MM.1S (cell line): ENCODE measurements at regions not wholly inside any gene's neighbourhood (a gene's known extent, or its start where the extent isn't known, plus 50 kb on each side); places are given as distances from the start of the nearest gene placed in this dataset.

Source experiments
- DNase-seq: peaks from one replicate; pipeline ENCODE4 v3.0.0-alpha.2; 2015
- H2AFZ ChIP-seq: fragments of 300-600 bp; sonication (generic); 2 replicates; pipeline ENCODE4 v1.6.0; 2016; ENCODE audit warnings: antibody characterized with exemption, low read length
- H3F3A ChIP-seq: fragments of 300-600 bp; sonication (generic); 2 replicates; pipeline ENCODE4 v1.6.1; 2016; ENCODE audit warnings: mild to moderate bottlenecking, antibody characterized with exemption, low read length, moderate library complexity, mixed read lengths; ENCODE audit not compliant: insufficient read depth
- H3K27ac ChIP-seq: fragments of 300-600 bp; sonication (generic); 2 replicates; pipeline ENCODE4 v1.5.1; 2016; ENCODE audit warnings: mild to moderate bottlenecking, low read length
- H3K27me3 ChIP-seq: fragments of 300-600 bp; sonication (generic); replicated peaks from 2 replicates; pipeline ENCODE4 v1.6.0; 2016; ENCODE audit warnings: low read length; ENCODE audit not compliant: insufficient read depth
- H3K36me3 ChIP-seq: fragments of 300-600 bp; sonication (generic); replicated peaks from 2 replicates; pipeline ENCODE4 v1.6.1; 2016; ENCODE audit warnings: mild to moderate bottlenecking, low read length, mixed read lengths; ENCODE audit not compliant: insufficient read depth
- H3K4me1 ChIP-seq: fragments of 300-600 bp; sonication (generic); 2 replicates; pipeline ENCODE4 v1.6.1; 2016; ENCODE audit warnings: low read length, mixed read lengths
- H3K4me2 ChIP-seq: fragments of 300-600 bp; sonication (generic); 2 replicates; pipeline ENCODE4 v1.6.0; 2016; ENCODE audit warnings: low read depth, low read length
- H3K4me3 ChIP-seq: fragments of 300-600 bp; sonication (generic); 2 replicates; pipeline ENCODE4 v1.5.1; 2016; ENCODE audit warnings: low read length, mixed read lengths
- H3K79me2 ChIP-seq: fragments of 300-600 bp; sonication (generic); 2 replicates; pipeline ENCODE4 v1.6.1; 2016; ENCODE audit warnings: mixed run types, low read length, mixed read lengths
- H3K9ac ChIP-seq: fragments of 300-600 bp; sonication (generic); 2 replicates; pipeline ENCODE4 v1.6.1; 2016; ENCODE audit warnings: low read length, mixed read lengths
- H3K9me2 ChIP-seq: fragments of 300-600 bp; sonication (generic); replicated peaks from 2 replicates; pipeline ENCODE4 v1.6.1; 2016; ENCODE audit warnings: mild to moderate bottlenecking, low read length, mixed read lengths; ENCODE audit not compliant: insufficient read depth
- H3K9me3 ChIP-seq: fragments of 300-600 bp; sonication (generic); replicated peaks from 2 replicates; pipeline ENCODE4 v1.6.1; 2016; ENCODE audit warnings: mild to moderate bottlenecking, low read length, mixed read lengths; ENCODE audit not compliant: insufficient read depth
- H4K20me1 ChIP-seq: fragments of 300-600 bp; sonication (generic); 2 replicates; pipeline ENCODE4 v1.6.1; 2016; ENCODE audit warnings: mild to moderate bottlenecking, low read length, moderate library complexity, mixed read lengths; ENCODE audit not compliant: insufficient read depth
- CTCF ChIP-seq: fragments of 300-600 bp; sonication (generic); IDR thresholded peaks from 2 replicates; pipeline ENCODE4 v1.5.1; 2016; ENCODE audit warnings: antibody characterized with exemption, low read length, mixed read lengths
- EZH2 ChIP-seq: fragments of 300-600 bp; sonication (generic); optimal IDR thresholded peaks from 2 replicates; pipeline ENCODE3; 2017; ENCODE audit warnings: low read depth, mild to moderate bottlenecking, antibody characterized with exemption, low read length, mixed read lengths
- EZH2phosphoT487 ChIP-seq: fragments of 300-600 bp; sonication (generic); IDR thresholded peaks from 2 replicates; pipeline ENCODE4 v1.6.1; 2018; ENCODE audit warnings: antibody characterized with exemption, low read length

DNA sequence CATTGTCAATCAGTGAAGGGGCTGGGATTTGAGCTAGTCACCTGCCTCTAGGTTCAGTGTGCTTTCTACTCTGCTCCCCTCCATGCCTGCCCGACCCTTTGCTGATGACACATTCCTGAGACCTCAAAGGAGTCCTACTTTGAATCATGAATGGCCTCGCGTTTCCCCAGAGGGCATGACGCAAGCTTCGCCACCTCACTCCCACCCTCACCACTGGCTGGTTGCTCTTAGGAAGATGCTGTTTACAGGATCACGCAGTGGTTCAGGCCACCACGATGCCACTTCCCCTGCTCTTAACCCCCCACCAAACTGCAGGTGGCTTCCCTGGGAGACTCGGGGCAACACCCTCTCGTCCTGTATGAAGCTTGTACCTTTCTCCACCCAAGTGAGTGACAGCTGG is 62.9 kb upstream of the B3GAT1 start:
- no peak overlapping the region for H3K27ac ChIP-seq
- H2AFZ ChIP-seq, result no peak overlapping the region
- H3K4me1 ChIP-seq, result no peaks in the 10 kb centered on the region
- H3K4me2 ChIP-seq, result no peak overlapping the region
- no peak overlapping the region for H3K4me3 ChIP-seq
- H3K27me3 ChIP-seq, result no peaks in the 10 kb centered on the region
- no peak for TF ChIP-seq EZH2phosphoT487
- TF ChIP-seq EZH2, result no peak
- no peak for TF ChIP-seq CTCF
- H3K9ac ChIP-seq, result no peak overlapping the region
- H4K20me1 ChIP-seq, result no peaks in the 10 kb centered on the region
- no peaks in the 10 kb centered on the region for H3K9me3 ChIP-seq
- no peaks in the 10 kb centered on the region for H3K9me2 ChIP-seq
- H3K79me2 ChIP-seq, result no peaks in the 10 kb centered on the region
- H3K36me3 ChIP-seq, result no peaks in the 10 kb centered on the region
- no peaks in the 10 kb centered on the region for H3F3A ChIP-seq
- DNase-seq, result no peak

DNA sequence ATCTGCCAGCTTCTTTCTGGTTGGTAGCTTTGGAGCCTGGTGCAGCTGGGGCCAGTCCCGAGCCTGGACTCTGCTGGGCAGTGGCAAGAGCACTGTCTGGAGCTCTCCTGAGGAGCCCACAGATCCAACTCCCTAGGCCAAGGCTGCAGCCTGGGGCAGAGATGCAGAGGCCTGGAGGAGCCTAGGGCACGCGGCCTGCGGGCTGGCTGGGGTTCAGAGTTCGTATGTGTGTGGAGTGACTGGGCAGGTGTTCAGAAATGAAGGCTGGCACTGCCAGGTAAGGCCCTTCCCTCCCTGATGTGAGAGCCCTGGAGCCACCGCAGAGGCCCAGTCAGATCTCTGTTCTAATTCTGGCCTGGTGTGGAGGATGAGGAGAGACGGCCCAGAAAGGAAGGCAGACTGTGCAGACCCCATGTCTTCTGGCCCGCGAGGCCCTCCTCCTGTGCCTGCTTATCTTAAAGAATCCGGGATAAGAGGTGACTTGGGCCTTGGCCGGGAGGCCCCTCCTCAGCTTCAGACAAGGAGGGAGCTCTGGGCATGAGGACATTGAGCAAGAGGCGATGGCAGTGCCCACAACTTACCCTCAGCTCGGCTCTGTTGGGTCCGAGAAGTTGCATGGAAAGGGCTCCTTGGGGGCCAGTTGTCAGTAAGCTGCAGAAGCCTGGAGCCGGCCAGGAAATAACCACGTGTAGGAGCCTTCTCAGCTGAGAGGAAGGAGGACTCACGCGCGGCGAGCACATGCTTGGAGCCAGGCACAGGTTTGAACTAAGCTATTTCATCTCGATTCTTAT is 62.2 kb upstream of the B3GAT1 start:
- H3K36me3 ChIP-seq, result no peaks in the 10 kb centered on the region
- H3K4me3 ChIP-seq, result no peak overlapping the region
- H3F3A ChIP-seq, result no peaks in the 10 kb centered on the region
- TF ChIP-seq EZH2 (no peak), CTCF (no peak)
- no peaks in the 10 kb centered on the region for H3K79me2 ChIP-seq
- H3K27ac ChIP-seq, result no peak overlapping the region
- H2AFZ ChIP-seq, result no peak overlapping the region
- H3K9me3 ChIP-seq, result no peaks in the 10 kb centered on the region
- H3K27me3 ChIP-seq, result no peaks in the 10 kb centered on the region
- H3K9me2 ChIP-seq, result no peaks in the 10 kb centered on the region
- H3K9ac ChIP-seq, result no peak overlapping the region
- no peaks in the 10 kb centered on the region for H4K20me1 ChIP-seq
- no peak overlapping the region for H3K4me2 ChIP-seq
- DNase-seq, result no peak
- no peaks in the 10 kb centered on the region for H3K4me1 ChIP-seq

DNA sequence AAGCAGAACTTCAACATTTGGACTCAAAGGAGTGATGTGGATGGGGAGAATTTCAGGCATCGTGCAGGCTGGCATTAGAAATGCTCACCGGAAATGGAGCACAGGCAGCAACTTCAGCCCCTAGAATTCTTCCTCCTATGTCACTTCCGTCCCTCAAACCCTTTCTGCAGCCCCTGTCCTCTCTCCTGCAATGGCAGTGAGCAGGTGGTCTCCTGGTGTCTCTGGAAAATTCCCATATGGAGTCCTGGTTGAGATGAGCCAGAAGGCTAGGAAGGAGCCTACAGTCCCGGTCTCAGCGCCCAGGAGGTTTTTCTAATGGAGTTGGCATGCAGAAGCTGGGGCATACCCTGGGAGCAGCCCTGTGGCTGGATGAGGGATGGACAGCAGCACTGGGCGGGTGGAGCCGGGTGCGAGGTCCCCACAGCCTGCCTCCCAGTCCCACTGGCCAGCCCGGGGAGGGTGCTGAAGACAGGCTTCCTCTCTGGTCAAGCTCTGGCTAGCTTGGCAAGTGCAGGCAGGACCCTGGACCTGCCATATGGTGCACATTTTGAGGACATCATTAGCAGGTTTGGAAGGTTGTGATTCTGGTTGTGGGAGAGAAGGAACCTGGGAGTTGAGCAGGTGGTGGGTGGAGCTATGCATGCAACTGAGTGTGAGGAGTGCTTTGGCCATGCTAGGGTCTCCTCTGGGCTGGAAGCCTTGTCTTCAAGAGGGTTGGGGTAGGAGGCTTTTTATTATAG is 59.8 kb upstream of the B3GAT1 start:
- Histone ChIP-seq H3K4me1 (no peaks in the 10 kb centered on the region), H3K9me3 (no peaks in the 10 kb centered on the region), H3K9me2 (no peaks in the 10 kb centered on the region), H3K36me3 (no peaks in the 10 kb centered on the region), H3K4me2 (no peak overlapping the region), H3K9ac (no peak overlapping the region), H3K4me3 (no peak overlapping the region), H3K27ac (no peak overlapping the region), H3K79me2 (no peaks in the 10 kb centered on the region), H3K27me3 (no peaks in the 10 kb centered on the region), H4K20me1 (no peaks in the 10 kb centered on the region), H2AFZ (no peak overlapping the region), H3F3A (no peaks in the 10 kb centered on the region)
- no peak for TF ChIP-seq EZH2
- no peak for TF ChIP-seq CTCF
- no peak for DNase-seq
